Astrocyte (in vitro differentiated cells and primary cell): ENCODE measurements at regions not wholly inside any gene's neighbourhood (a gene's known extent, or its start where the extent isn't known, plus 50 kb on each side); places are given as distances from the start of the nearest gene placed in this dataset.

Experiments used
- EZH2 ChIP-seq: IDR thresholded peaks from 2 replicates; pipeline ENCODE4 v1.6.1; 2012; ENCODE audit warnings: mild to moderate bottlenecking, low read length, inconsistent platforms; ENCODE audit not compliant: insufficient read depth
- TF ChIP-seq, protein P1 (sequence below): IDR thresholded peaks from 2 replicates; pipeline ENCODE4 v1.5.1; 2011; ENCODE audit warnings: low read depth, mild to moderate bottlenecking, inconsistent platforms, low read length, moderate library complexity; ENCODE audit not compliant: insufficient read depth

DNA sequence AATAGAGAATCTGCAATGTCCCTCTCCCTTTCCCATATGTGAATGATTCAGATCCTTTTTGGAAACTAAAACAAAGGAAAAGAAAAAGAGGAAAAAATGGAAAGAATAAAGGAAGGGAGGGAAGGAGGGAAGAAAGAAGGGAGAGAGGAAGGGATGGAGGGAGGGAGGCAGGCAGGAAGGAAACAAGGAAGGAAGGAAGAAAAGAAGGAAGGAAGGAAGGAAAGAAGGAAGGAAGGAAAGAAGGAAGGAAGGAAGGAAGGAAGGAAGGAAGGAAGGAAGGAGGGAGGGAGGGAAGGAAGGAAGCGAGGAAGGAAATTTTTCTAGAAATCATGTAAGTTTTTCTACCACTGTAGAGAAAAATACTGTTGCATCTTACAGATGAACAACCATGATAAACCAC lies 215.0 kb upstream of the CBLB start:
- TF ChIP-seq, protein P1, sequence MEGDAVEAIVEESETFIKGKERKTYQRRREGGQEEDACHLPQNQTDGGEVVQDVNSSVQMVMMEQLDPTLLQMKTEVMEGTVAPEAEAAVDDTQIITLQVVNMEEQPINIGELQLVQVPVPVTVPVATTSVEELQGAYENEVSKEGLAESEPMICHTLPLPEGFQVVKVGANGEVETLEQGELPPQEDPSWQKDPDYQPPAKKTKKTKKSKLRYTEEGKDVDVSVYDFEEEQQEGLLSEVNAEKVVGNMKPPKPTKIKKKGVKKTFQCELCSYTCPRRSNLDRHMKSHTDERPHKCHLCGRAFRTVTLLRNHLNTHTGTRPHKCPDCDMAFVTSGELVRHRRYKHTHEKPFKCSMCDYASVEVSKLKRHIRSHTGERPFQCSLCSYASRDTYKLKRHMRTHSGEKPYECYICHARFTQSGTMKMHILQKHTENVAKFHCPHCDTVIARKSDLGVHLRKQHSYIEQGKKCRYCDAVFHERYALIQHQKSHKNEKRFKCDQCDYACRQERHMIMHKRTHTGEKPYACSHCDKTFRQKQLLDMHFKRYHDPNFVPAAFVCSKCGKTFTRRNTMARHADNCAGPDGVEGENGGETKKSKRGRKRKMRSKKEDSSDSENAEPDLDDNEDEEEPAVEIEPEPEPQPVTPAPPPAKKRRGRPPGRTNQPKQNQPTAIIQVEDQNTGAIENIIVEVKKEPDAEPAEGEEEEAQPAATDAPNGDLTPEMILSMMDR = no peak
- TF ChIP-seq EZH2 = no peak
